Neural crest cell (in vitro differentiated cells): ENCODE measurements at regions not wholly inside any gene's neighbourhood (a gene's known extent, or its start where the extent isn't known, plus 50 kb on each side); places are given as distances from the start of the nearest gene placed in this dataset.

Source experiments
- DNase-seq: peaks from one replicate; pipeline ENCODE4 v3.0.0; 2021; ENCODE audit warnings: low read depth, mixed read lengths, low spot score
- H3K27ac Mint-ChIP-seq: one replicate; pipeline ENCODE4 v1.8.0; 2021; ENCODE audit warnings: mild to moderate bottlenecking, mixed read lengths; ENCODE audit not compliant: unreplicated experiment
- H3K27me3 Mint-ChIP-seq: 2 replicates; pipeline ENCODE4 v1.8.0; 2021; ENCODE audit warnings: low read depth, mild to moderate bottlenecking, mixed read lengths
- H3K36me3 Mint-ChIP-seq: 2 replicates; pipeline ENCODE4 v1.8.0; 2021; ENCODE audit warnings: low read depth, mild to moderate bottlenecking, mixed read lengths
- H3K4me1 Mint-ChIP-seq: 2 replicates; pipeline ENCODE4 v1.8.0; 2021; ENCODE audit warnings: mixed read lengths
- H3K4me3 Mint-ChIP-seq: one replicate; pipeline ENCODE4 v1.8.0; 2021; ENCODE audit warnings: mild to moderate bottlenecking, mixed read lengths
- H3K9me3 Mint-ChIP-seq: 2 replicates; pipeline ENCODE4 v1.8.0; 2021; ENCODE audit warnings: mixed read lengths
- CTCF ChIP-seq: fragments of 200-600 bp; sonication (generic); conservative IDR thresholded peaks from 2 replicates; pipeline ENCODE4 v1.5.0; 2021; ENCODE audit warnings: antibody characterized with exemption, mild to moderate bottlenecking

DNA sequence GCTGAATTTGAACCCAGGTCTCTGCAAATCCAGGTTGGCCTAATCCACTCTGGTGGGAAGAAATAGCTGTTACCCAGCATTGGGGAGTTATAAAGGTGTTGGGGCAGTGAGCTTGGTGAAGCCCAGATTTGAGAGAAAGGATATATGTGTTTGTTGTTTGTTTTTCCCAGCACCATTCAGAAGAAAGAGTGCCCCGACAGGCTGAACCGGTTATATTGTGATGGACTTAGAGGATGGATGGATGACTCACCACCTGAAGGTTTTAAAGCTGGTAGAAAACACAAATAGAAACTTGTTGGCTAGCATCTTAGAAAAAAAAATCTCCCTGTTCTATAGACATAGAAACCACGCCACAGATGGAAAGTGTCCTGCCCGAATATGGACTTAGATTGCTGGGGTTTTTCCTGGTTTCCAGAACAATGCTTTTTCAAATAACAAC is 404.6 kb downstream of the MED13L start:
- Mint-ChIP-seq H3K27ac (no peak overlapping the region), H3K27me3 (peaks cover 40% of the 10 kb centered on the region), H3K36me3 (no peaks in the 10 kb centered on the region), H3K9me3 (no peaks in the 10 kb centered on the region), H3K4me1 (peaks cover 7% of the 10 kb centered on the region), H3K4me3 (no peak overlapping the region)
- DNase-seq, result no peak
- no peak for TF ChIP-seq CTCF

DNA sequence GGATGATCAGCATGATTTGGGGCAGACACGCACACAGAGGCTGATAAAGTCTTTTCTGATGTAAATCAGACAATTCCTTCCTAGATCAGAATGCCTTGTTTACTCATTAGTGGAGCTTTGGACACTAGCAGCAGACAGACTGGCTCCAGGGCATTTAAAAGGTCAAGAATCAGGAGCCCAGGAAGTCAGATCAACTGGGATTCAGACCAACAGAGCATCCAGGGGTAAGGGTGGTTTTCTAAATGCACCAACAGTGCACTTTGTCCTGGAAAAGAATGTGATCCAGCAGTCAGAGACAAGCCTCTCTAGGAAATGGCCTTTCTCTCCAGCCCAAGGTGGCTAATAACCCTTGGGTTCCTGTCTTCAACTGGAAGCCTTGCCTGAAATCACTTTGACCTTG is 405.3 kb downstream of the MED13L start:
- no peaks in the 10 kb centered on the region for H3K36me3 Mint-ChIP-seq
- no peak overlapping the region for H3K4me3 Mint-ChIP-seq
- no peak for DNase-seq
- no peak for TF ChIP-seq CTCF
- H3K27me3 Mint-ChIP-seq, result peaks cover 33% of the 10 kb centered on the region
- peaks cover 7% of the 10 kb centered on the region for H3K4me1 Mint-ChIP-seq
- H3K9me3 Mint-ChIP-seq, result no peaks in the 10 kb centered on the region
- H3K27ac Mint-ChIP-seq, result no peak overlapping the region

DNA sequence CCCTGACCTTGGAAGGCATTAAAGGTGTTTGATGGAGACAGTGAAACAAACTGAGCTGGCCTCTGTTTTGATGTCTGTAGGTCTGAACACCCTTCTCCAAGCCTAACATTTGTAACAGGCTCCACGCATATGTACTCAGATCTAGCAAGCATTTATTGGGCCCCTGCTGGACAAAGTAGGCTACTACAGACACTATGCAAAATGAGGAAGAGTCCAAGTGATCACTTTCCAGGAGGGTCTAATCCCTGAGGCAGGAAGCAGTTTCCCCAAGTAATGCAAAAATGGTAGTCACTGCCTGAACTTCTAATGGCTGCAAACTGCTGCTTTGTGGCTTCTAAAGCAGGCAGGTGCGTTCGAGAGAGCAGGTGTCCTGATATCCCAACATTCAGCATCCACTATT is 405.8 kb downstream of the MED13L start:
- DNase-seq, result peak; percentile 26
- H3K4me3 Mint-ChIP-seq, result no peak overlapping the region
- peaks cover 7% of the 10 kb centered on the region for H3K4me1 Mint-ChIP-seq
- no peak overlapping the region for H3K27ac Mint-ChIP-seq
- H3K9me3 Mint-ChIP-seq, result no peaks in the 10 kb centered on the region
- H3K36me3 Mint-ChIP-seq, result no peaks in the 10 kb centered on the region
- peak; percentile 70 for TF ChIP-seq CTCF
- peaks cover 33% of the 10 kb centered on the region for H3K27me3 Mint-ChIP-seq

DNA sequence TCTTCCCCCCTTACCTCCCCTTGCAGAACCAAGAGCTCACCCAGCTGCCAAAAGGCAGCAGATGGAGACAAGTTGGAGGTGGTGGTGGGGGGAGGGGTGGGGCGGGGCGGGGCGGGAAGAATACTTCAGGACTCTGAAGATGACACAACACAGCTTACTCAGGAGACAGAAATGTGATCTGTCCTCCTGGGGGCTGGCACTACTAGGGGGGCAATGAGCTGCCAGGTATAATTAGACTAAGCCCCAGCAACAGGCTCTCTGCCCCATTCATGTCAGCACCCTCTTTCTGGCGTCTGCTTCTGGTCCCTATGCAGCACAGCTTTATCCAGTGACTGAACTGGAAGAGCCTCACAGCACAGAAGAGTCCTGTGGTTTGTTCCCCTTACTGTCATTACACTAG is 407.0 kb downstream of the MED13L start:
- Mint-ChIP-seq H3K27me3 (peaks cover 41% of the 10 kb centered on the region), H3K4me1 (peaks cover 7% of the 10 kb centered on the region), H3K9me3 (no peaks in the 10 kb centered on the region), H3K4me3 (no peak overlapping the region), H3K36me3 (no peaks in the 10 kb centered on the region), H3K27ac (no peak overlapping the region)
- TF ChIP-seq CTCF, result no peak
- no peak for DNase-seq

DNA sequence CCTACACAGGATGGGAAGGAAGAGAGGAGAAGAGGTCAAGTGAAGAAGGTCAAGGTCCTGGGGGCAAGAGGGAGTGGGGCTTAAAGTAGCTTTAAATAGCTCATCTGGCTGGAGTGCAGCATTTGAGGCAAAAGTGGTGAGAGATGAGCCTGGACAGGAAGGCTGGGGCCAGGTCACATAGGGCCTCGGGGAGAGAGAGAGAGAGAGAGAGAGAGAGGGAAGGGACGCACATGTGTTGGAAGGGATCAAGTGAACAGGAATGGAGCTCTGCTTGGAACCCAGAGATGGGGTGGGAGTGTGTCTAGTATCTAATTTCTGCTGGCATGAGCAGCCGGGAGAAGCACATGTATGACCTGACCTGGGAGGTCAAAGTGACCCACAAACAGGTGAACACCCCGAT is 407.5 kb downstream of the MED13L start:
- Mint-ChIP-seq H3K36me3 (no peaks in the 10 kb centered on the region), H3K27me3 (peaks cover 44% of the 10 kb centered on the region), H3K27ac (peak overlapping the region; percentile 24), H3K4me3 (no peak overlapping the region), H3K9me3 (no peaks in the 10 kb centered on the region), H3K4me1 (peaks cover 7% of the 10 kb centered on the region)
- TF ChIP-seq CTCF, result no peak
- DNase-seq, result no peak

DNA sequence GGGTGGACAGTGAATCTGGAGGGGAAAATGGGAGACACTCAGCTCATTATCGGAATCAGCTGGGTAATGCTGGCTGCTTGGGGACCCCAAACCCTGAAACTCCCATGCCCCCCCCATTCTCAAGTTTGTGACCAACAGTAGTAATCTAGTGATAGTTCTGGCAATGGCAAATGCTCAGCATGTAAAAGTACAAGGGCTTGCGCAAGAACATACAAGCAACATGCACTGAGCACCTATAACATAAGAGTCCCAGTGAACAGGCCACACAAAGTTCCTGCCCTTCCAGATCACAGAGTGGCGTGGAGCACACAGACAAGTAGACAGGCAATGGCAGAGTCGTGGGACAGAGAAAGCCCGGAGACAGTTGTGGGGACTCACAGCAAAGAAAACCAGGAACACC is 407.9 kb downstream of the MED13L start:
- H3K4me1 Mint-ChIP-seq, result peaks cover 7% of the 10 kb centered on the region
- TF ChIP-seq CTCF, result no peak
- no peaks in the 10 kb centered on the region for H3K9me3 Mint-ChIP-seq
- H3K27me3 Mint-ChIP-seq, result peaks cover 44% of the 10 kb centered on the region
- H3K27ac Mint-ChIP-seq, result peak overlapping the region; percentile 24
- DNase-seq, result no peak
- H3K4me3 Mint-ChIP-seq, result no peak overlapping the region
- H3K36me3 Mint-ChIP-seq, result no peaks in the 10 kb centered on the region
